Panc1 (cell line): ENCODE measurements at regions not wholly inside any gene's neighbourhood (a gene's known extent, or its start where the extent isn't known, plus 50 kb on each side); places are given as distances from the start of the nearest gene placed in this dataset.
A peak's percentile ranks its signal among the peaks of the same experiment; 100 is the strongest.

Experiments
- ATAC-seq: fragments of 200-7000 bp; cut with Tn5 transposase; 2 replicates; pipeline ENCODE4 v1.9.1; 2020; ENCODE audit warnings: mild to moderate bottlenecking, moderate library complexity
- BruUV-seq: library from RNA; stranded (reverse); fragments of 400-500 nt; replicated peaks from 2 replicates; lab custom pipeline; 2021; lab: Mats Ljungman, UMichigan
- CTCF ChIA-PET: fragments of 300-600 bp; sonication (Branson Sonifier 250); formaldehyde crosslinking; loops from one replicate; lab custom pipeline; 2022; ENCODE audit warnings: antibody characterized with exemption; lab: Charles Lee
- POLR2A ChIA-PET: fragments of 300-600 bp; sonication (Branson Sonifier 250); formaldehyde crosslinking; loops from one replicate; lab custom pipeline; 2022; ENCODE audit warnings: antibody characterized with exemption; lab: Charles Lee
- DNase-seq: peaks from one replicate; pipeline ENCODE4 v3.0.0-alpha.2; 2010; ENCODE audit warnings: low read depth, low spot score
- H3K27ac ChIP-seq: 2 replicates; pipeline ENCODE4 v1.5.1; 2011; ENCODE audit warnings: mild to moderate bottlenecking, low read length, inconsistent platforms
- H3K27me3 ChIP-seq: fragments of 200-500 bp; sonication (Bioruptor generic); 2 replicates; pipeline ENCODE4 v1.6.0; 2014; ENCODE audit warnings: low read length, inconsistent platforms; ENCODE audit not compliant: control insufficient read depth, insufficient read depth
- H3K36me3 ChIP-seq: fragments of 200-500 bp; sonication (Bioruptor generic); 2 replicates; pipeline ENCODE4 v1.5.1; 2014; ENCODE audit warnings: inconsistent platforms, mild to moderate bottlenecking, low read length, moderate library complexity; ENCODE audit not compliant: control insufficient read depth, insufficient read depth
- H3K4me1 ChIP-seq: 2 replicates; pipeline ENCODE4 v1.5.1; 2011; ENCODE audit warnings: inconsistent platforms, mild to moderate bottlenecking, low read length, moderate library complexity; ENCODE audit not compliant: control insufficient read depth, insufficient read depth
- H3K4me3 ChIP-seq, 2 experiments: 2 replicates each; pipeline ENCODE4 v1.5.1; 2011 to 2012; ENCODE audit warnings: low read depth in 2 of 2, low read length in 2 of 2, mild to moderate bottlenecking in 2 of 2, inconsistent platforms in 1 of 2, moderate library complexity in 1 of 2
- H3K9me3 ChIP-seq: fragments of 200-500 bp; sonication (Bioruptor generic); 2 replicates; pipeline ENCODE4 v1.5.1; 2014; ENCODE audit warnings: low read depth, mild to moderate bottlenecking, inconsistent platforms, low read length, moderate library complexity; ENCODE audit not compliant: control insufficient read depth, insufficient read depth
- CTCF ChIP-seq: fragments of 450-650 bp; IDR thresholded peaks from 2 replicates; pipeline ENCODE4 v1.5.1; 2017; ENCODE audit warnings: mild to moderate bottlenecking
- POLR2AphosphoS5 ChIP-seq: IDR thresholded peaks from 2 replicates; pipeline ENCODE4 v1.6.1; 2012; ENCODE audit warnings: mild to moderate bottlenecking, low read depth, low read length, moderate library complexity
- REST ChIP-seq, 2 experiments: IDR thresholded peaks; 2 replicates each; pipeline ENCODE4 v1.6.1; 2011 to 2012; ENCODE audit warnings: low read depth in 2 of 2, control low read depth in 1 of 2, low read length in 1 of 2, mild to moderate bottlenecking in 1 of 2, moderate library complexity in 1 of 2; ENCODE audit not compliant: insufficient read depth in 1 of 2
- SIN3A ChIP-seq: IDR thresholded peaks from 2 replicates; pipeline ENCODE4 v1.6.1; 2012; ENCODE audit warnings: low read depth, mild to moderate bottlenecking, low read length, moderate library complexity, borderline replicate concordance; ENCODE audit not compliant: insufficient read depth
- TCF7L2 ChIP-seq: IDR thresholded peaks from 2 replicates; pipeline ENCODE4 v1.6.1; 2011; ENCODE audit warnings: mild to moderate bottlenecking, low read depth, low read length, inconsistent platforms
- in situ Hi-C: cut with HindIII; loops from 2 replicates; pipeline ENCODE4 v1.10.0; 2016; ENCODE audit warnings: low sequenced_read_pairs, low pct_unique_long_range_greater_than_20kb
- intact Hi-C: fragments of 100-400 bp; cut with micrococcal nuclease; formaldehyde crosslinking; loops from one replicate; pipeline ENCODE4 v1.10.0; 2022; ENCODE audit not compliant: unreplicated experiment

GRCh38 chr15:70521576-70522322, 241.6 kb downstream of the UACA start:
- DNase-seq (no peak), ATAC-seq (no peak)
- Histone ChIP-seq H3K27ac (no peak overlapping the region), H3K4me1 (peaks cover 34% of the 10 kb centered on the region), H3K9me3 (no peaks in the 10 kb centered on the region), H3K4me3 (no peak overlapping the region), H3K27me3 (no peaks in the 10 kb centered on the region), H3K36me3 (no peaks in the 10 kb centered on the region)
- ChIA-PET CTCF (no interaction called here), POLR2A (no interaction called here)
- no TSS peak for BruUV-seq
- TF ChIP-seq SIN3A (no peak), REST (IDR thresholded peaks at IDR 0.05; ENCODE audit: insufficient read depth in 1 of 2, low read depth in 2 of 2, low read length in 1 of 2) (no peak), CTCF (no peak), TCF7L2 (no peak), POLR2AphosphoS5 (no peak)
- in situ Hi-C loops, result no loop called here
- intact Hi-C loops, result no loop called here

GRCh38 chr15:70519616-70520015, 243.7 kb downstream of the UACA start:
- Histone ChIP-seq H3K4me3 (no peak overlapping the region), H3K27me3 (no peaks in the 10 kb centered on the region), H3K4me1 (peaks cover 17% of the 10 kb centered on the region), H3K9me3 (no peaks in the 10 kb centered on the region), H3K27ac (peak overlapping the region; percentile 31; the same call in 1 of the 2 replicates), H3K36me3 (no peaks in the 10 kb centered on the region)
- intact Hi-C loops, result no loop called here
- ChIA-PET CTCF (no interaction called here), POLR2A (no interaction called here)
- in situ Hi-C loops, result no loop called here
- DNase-seq (no peak), ATAC-seq (no peak)
- BruUV-seq, result no TSS peak
- no peak for TF ChIP-seq TCF7L2
- TF ChIP-seq POLR2AphosphoS5, result no peak
- TF ChIP-seq CTCF, result no peak
- TF ChIP-seq REST (IDR thresholded peaks at IDR 0.05; ENCODE audit: insufficient read depth in 1 of 2, low read depth in 2 of 2, low read length in 1 of 2), result no peak
- TF ChIP-seq SIN3A, result no peak
